A549 (cell line): ENCODE measurements at regions not wholly inside any gene's neighbourhood (a gene's known extent, or its start where the extent isn't known, plus 50 kb on each side); places are given as distances from the start of the nearest gene placed in this dataset.

ENCODE experiments used
- CTCF ChIP-seq: fragments of >200 bp; sonication (Bioruptor Twin); formaldehyde crosslinking; IDR thresholded peaks from 3 replicates; pipeline ENCODE4 v1.5.1; 2016
- EP300 ChIP-seq, 2 experiments: fragments of >200 bp; sonication (Bioruptor Twin); formaldehyde crosslinking; IDR thresholded peaks; 2 replicates in 1 of 2; 3 replicates in 1 of 2; pipeline ENCODE4 v1.6.1; 2016 to 2017
- GATA3 ChIP-seq: IDR thresholded peaks from 2 replicates; pipeline ENCODE4 v1.6.1; 2012; ENCODE audit warnings: borderline replicate concordance
- MYC ChIP-seq: IDR thresholded peaks from 2 replicates; pipeline ENCODE4 v1.6.1; 2012; ENCODE audit warnings: mild to moderate bottlenecking, inconsistent platforms, low read length, improper control_type of control experiment, borderline replicate concordance
- POLR2A ChIP-seq: IDR thresholded peaks from 2 replicates; pipeline ENCODE4 v1.6.1; 2012; ENCODE audit warnings: mild to moderate bottlenecking, low read length

DNA sequence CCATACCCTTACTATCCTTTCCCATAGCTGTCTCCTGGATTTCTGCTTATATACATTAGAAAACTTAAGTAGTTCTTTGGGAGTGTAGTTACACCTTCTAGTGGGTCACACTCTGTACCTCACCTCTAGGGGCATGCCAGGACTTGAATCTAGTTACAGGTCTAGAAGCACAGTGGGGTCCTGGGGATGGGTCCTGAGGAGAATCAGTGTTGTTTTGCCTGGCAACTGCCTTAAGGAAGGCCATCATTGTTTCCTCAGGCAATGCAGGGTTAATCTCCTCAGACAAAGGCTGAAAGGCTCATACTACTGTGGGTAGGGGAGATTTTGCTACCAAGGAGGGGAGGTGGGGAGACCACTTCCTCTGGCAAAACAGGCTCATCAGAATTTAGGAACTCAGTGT, 750.3 kb downstream of the FAT4 start:
- TF ChIP-seq CTCF = no peak
- TF ChIP-seq EP300 (IDR thresholded peaks at IDR 0.05) = no peak
- no peak for TF ChIP-seq MYC
- no peak for TF ChIP-seq GATA3
- TF ChIP-seq POLR2A = no peak
